Activated gamma-delta T cell treated with Interleukin-2 at 50 U/mL for 16 hours (primary cell): ENCODE measurements at regions not wholly inside any gene's neighbourhood (a gene's known extent, or its start where the extent isn't known, plus 50 kb on each side); places are given as distances from the start of the nearest gene placed in this dataset.

ENCODE experiments used
- DNase-seq: peaks from one replicate; pipeline ENCODE4 v3.0.0-alpha.2; 2020

GRCh38 chr9:90013778-90014177 is 409.0 kb downstream of the GADD45G start:
- no peak for DNase-seq

GRCh38 chr9:90014421-90014820 is 409.6 kb downstream of the GADD45G start:
- DNase-seq, result no peak

GRCh38 chr9:90016272-90016671 is 411.5 kb downstream of the GADD45G start:
- no peak for DNase-seq

DNA sequence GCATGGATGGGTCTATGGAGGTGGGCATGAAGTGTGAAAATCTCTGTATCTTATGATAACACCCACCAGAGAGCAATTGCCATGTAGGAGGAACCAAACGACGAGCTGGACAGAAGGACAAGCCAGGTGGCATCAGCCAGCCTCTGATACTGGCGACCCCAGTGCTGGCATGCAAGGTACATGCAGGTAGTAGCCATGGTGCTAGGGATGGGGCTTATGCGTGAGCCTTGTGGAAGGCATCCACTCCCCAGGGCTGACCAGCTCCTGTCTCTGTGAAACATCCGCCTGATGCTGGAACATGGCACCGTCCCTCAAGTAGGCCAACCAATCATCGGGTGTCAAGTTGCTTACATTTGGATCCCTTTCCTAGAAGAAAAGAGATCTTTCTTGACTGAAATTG is 412.9 kb downstream of the GADD45G start:
- no peak for DNase-seq

DNA sequence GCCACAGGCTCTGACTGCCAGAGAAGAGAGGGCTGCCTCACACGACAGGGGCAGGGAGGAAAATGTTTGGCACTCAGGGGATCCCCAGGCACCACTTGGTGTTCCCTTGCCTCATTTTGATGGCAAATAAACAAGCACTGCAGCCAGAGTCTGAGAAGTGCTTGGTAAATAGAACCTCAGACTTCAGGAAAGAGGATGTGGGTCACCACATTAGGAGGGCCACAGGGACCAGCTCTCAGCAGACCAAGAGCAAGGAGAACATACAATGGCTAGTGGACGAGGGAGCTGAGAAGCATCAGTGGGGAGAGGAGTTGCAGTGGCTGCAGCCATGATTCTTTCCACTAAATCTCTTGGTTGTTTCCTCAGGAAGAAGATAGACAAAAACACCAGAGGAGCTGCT is 413.9 kb downstream of the GADD45G start:
- no peak for DNase-seq

- no peak for DNase-seq
Measured at GRCh38 chr9:90019626-90020025, 414.8 kb downstream of the GADD45G start.

- no peak for DNase-seq
Measured at GRCh38 chr9:90020276-90020871, 415.6 kb downstream of the GADD45G start.

GRCh38 chr9:90021216-90021906 is 416.5 kb downstream of the GADD45G start:
- no peak for DNase-seq

GRCh38 chr9:90022474-90022873 is 417.7 kb downstream of the GADD45G start:
- DNase-seq, result no peak

- DNase-seq, result no peak
Measured at GRCh38 chr9:90023861-90024260, 419.0 kb downstream of the GADD45G start.

- no peak for DNase-seq
Measured at GRCh38 chr9:90024409-90024808, 419.6 kb downstream of the GADD45G start.

DNA sequence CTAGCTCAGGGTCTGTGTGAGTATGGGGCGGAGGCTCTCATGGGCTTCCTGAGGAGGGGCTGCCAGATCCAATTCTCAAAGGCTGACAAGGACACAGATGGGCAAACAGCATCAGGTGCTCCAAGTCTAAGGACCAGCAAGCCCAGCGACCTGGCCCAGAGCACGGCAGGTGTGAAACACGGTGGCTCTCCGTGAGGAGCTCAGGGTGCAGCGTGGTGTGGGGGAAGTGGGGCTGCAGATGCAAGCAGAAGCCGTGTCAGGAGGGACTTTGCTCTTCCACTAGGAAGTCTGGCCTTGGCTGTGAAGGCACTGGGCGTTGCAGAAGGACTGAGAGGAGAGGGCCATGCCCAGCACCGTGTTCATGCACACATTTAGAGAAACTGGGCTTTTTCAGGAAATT is 420.0 kb downstream of the GADD45G start:
- no peak for DNase-seq

GRCh38 chr9:90025816-90026215 is 421.0 kb downstream of the GADD45G start:
- no peak for DNase-seq

DNA sequence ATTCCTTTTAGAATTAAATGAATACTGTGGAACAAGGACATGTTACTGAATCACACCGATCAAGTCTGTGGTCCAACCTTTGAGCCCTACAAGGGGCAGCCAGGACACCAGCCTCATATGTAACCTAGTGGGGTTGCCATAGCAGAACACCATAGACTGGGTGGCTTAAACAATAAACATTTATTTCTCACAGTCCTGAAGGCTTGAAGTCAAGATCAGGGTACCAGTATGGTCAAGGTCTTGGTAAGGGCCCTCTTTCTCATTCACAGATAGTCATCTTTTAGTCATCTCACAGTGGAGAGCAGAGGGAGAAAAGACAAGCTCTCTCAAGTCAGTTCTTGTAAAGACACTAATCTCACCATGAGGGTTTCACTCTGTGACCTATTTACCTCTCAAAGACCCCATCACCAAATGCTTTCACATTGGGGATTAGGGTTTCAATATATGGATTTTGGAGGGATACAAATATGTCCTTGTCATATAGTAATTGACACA is 422.5 kb downstream of the GADD45G start:
- no peak for DNase-seq

GRCh38 chr9:90029386-90029785 is 424.6 kb downstream of the GADD45G start:
- DNase-seq, result no peak

DNA sequence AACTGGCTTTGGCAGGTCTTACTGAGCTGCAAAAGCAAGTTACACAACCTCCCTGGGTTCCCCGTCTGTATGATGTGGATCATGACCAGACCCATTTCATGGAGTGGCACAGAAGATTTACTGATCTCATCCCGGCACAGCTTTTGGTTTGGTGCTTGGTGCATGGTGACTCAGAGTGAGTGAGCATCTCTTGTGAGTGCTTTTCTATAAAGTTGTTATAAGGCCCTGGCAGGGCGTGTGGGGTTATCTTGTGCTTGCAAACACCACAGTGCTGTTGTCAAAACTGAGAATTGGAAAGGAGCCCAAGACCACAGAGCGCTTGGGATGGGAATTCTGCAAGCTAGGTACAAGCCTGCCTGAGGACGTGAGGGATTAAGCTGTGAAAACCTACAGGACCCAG is 425.2 kb downstream of the GADD45G start:
- no peak for DNase-seq

- DNase-seq, result no peak
Measured at GRCh38 chr9:90032296-90033027, 427.6 kb downstream of the GADD45G start.

DNA sequence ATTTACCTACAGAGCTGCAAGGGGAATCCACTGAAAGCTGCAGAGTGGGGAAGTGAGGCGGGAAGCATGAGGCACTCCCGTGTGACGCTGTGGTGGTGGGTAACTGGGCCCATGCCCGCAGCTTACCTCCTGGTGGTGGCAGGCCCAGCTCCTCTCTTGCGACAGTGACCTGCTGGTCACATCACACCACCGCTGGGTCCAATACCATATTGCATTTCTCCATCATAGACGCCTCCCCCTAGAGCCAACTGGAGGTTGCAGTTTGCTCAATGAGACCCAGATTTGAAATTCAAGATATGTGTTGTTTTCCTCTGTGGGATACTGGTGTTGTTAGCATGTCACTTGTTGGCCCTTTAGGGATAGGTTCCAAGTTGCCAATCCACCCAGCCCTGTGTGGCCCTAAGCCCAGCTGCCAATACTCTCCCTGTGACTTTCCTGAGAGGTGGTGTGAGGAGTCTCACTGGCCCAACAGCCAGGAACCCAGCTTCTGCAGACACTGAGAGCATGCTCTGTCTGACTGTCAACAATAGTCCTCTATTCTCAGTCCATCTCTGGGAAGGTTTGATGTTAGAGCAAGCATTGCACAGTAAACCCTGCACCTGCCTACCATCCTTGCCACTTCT is 428.3 kb downstream of the GADD45G start:
- no peak for DNase-seq

DNA sequence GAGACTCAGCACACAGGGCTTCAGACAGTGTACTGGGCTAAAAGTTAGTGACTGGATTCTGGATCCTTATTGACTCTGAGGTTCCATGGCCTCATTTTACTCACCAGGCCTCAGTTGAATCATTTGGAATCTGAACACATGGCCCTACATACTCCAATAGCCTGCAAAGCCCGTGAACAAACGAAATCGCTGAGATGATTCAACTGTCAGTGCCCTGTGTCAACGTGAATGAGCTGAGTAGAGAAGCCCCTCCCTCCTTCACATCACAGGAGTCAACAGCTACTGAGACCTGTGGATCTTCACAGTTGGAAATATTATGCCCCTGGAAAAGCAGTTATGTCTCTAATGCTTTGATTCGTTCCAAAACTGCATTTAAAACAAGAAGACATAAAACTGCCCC is 429.3 kb downstream of the GADD45G start:
- DNase-seq, result no peak

- DNase-seq, result no peak
Measured at GRCh38 chr9:90035471-90035870, 430.7 kb downstream of the GADD45G start.

- DNase-seq, result no peak
Measured at GRCh38 chr9:90037146-90037797, 432.5 kb downstream of the GADD45G start.

- DNase-seq, result no peak
Measured at GRCh38 chr9:90038763-90039162, 434.0 kb downstream of the GADD45G start.

- no peak for DNase-seq
Measured at GRCh38 chr9:90044263-90044662, 439.5 kb downstream of the GADD45G start.
